Neural cell (in vitro differentiated cells): ENCODE measurements at regions not wholly inside any gene's neighbourhood (a gene's known extent, or its start where the extent isn't known, plus 50 kb on each side); places are given as distances from the start of the nearest gene placed in this dataset.

ENCODE experiments used
- H2AFZ ChIP-seq: fragments of 200-600, 300-800 bp; sonication (generic), shearing (Covaris generic); 2 replicates; pipeline ENCODE4 v1.6.0; 2014; ENCODE audit warnings: low read depth, mild to moderate bottlenecking, antibody characterized with exemption, low read length, moderate library complexity
- H3F3A ChIP-seq: fragments of 200-600 bp; shearing (Covaris generic); 2 replicates; pipeline ENCODE4 v1.6.1; 2016; ENCODE audit warnings: mild to moderate bottlenecking, moderate library complexity, mixed read lengths, antibody characterized with exemption, low read length; ENCODE audit not compliant: insufficient read depth, poor library complexity, severe bottlenecking
- H3K27ac ChIP-seq: fragments of 200-600, 300-800 bp; sonication (generic), shearing (Covaris generic); 2 replicates; pipeline ENCODE4 v1.5.1; 2014; ENCODE audit warnings: mild to moderate bottlenecking, low read length, moderate library complexity
- H3K27me3 ChIP-seq: fragments of 300-800, 200-600 bp; sonication (generic), shearing (Covaris generic); 2 replicates; pipeline ENCODE4 v1.6.0; 2014; ENCODE audit warnings: mild to moderate bottlenecking, low read depth, low read length, moderate library complexity; ENCODE audit not compliant: insufficient read depth
- H3K36me3 ChIP-seq: fragments of 300-800, 200-600 bp; sonication (generic), shearing (Covaris generic); 2 replicates; pipeline ENCODE4 v1.5.1; 2014; ENCODE audit warnings: mild to moderate bottlenecking, antibody characterized with exemption, low read length, moderate library complexity; ENCODE audit not compliant: insufficient read depth
- H3K4me2 ChIP-seq: fragments of 300-800, 200-600 bp; sonication (generic), shearing (Covaris generic); 2 replicates; pipeline ENCODE4 v1.6.0; 2014; ENCODE audit warnings: mild to moderate bottlenecking, low read length
- H3K4me3 ChIP-seq: fragments of 300-800, 200-600 bp; sonication (generic), shearing (Covaris generic); 2 replicates; pipeline ENCODE4 v1.5.1; 2014; ENCODE audit warnings: mild to moderate bottlenecking, low read length, moderate library complexity
- H3K79me2 ChIP-seq: fragments of 200-600 bp; shearing (Covaris generic); replicated peaks from 2 replicates; pipeline ENCODE4 v1.6.0; 2014; ENCODE audit warnings: mild to moderate bottlenecking, low read length, moderate library complexity; ENCODE audit not compliant: insufficient read depth
- H3K9ac ChIP-seq: fragments of 300-800, 200-600 bp; sonication (generic), shearing (Covaris generic); 2 replicates; pipeline ENCODE4 v1.6.1; 2016; ENCODE audit warnings: mild to moderate bottlenecking, low read length, mixed read lengths
- H3K9me2 ChIP-seq: fragments of 200-600 bp; shearing (Covaris generic); 2 replicates; pipeline ENCODE4 v1.6.1; 2016; ENCODE audit warnings: mild to moderate bottlenecking, low read length, mixed read lengths; ENCODE audit not compliant: insufficient read depth
- H3K9me3 ChIP-seq: fragments of 200-600, 300-800 bp; sonication (generic), shearing (Covaris generic); 2 replicates; pipeline ENCODE4 v1.6.1; 2016; ENCODE audit warnings: mild to moderate bottlenecking, mixed run types, low read length, moderate library complexity, mixed read lengths
- H4K20me1 ChIP-seq: fragments of 200-600 bp; shearing (Covaris generic); 2 replicates; pipeline ENCODE4 v1.6.1; 2016; ENCODE audit warnings: mild to moderate bottlenecking, mixed run types; ENCODE audit not compliant: insufficient read depth
- EP300 ChIP-seq: fragments of 450-650 bp; conservative IDR thresholded peaks from 2 replicates; pipeline ENCODE4 v1.6.1; 2014; ENCODE audit warnings: antibody characterized with exemption, mild to moderate bottlenecking, moderate library complexity; ENCODE audit not compliant: poor library complexity, severe bottlenecking
- EZH2 ChIP-seq: fragments of 200-600, 300-800 bp; shearing (Covaris generic), sonication (generic); IDR thresholded peaks from 2 replicates; pipeline ENCODE4 v1.6.1; 2014; ENCODE audit warnings: antibody characterized with exemption, low read length, borderline replicate concordance, mild to moderate bottlenecking; ENCODE audit not compliant: insufficient read depth, poor library complexity, severe bottlenecking
- MXI1 ChIP-seq: fragments of 450-650 bp; conservative IDR thresholded peaks from 2 replicates; pipeline ENCODE4 v1.6.1; 2014; ENCODE audit warnings: antibody characterized with exemption, mild to moderate bottlenecking; ENCODE audit not compliant: poor library complexity, severe bottlenecking
- POLR2AphosphoS5 ChIP-seq: IDR thresholded peaks from 2 replicates; pipeline ENCODE4 v1.6.1; 2012
- RAD21 ChIP-seq: fragments of 450-650 bp; conservative IDR thresholded peaks from 2 replicates; pipeline ENCODE4 v1.6.1; 2014; ENCODE audit warnings: antibody characterized with exemption, mild to moderate bottlenecking, moderate library complexity
- REST ChIP-seq: IDR thresholded peaks from 2 replicates; pipeline ENCODE4 v1.6.1; 2012; ENCODE audit warnings: borderline replicate concordance
- SMC3 ChIP-seq: fragments of 450-650 bp; conservative IDR thresholded peaks from 2 replicates; pipeline ENCODE4 v1.6.1; 2014; ENCODE audit warnings: antibody characterized with exemption, mild to moderate bottlenecking, moderate library complexity; ENCODE audit not compliant: poor library complexity
- TAF1 ChIP-seq: IDR thresholded peaks from 2 replicates; pipeline ENCODE4 v1.6.1; 2012; ENCODE audit warnings: low read depth
- TF ChIP-seq, protein P1 (sequence below): fragments of 450-650 bp; IDR thresholded peaks from 2 replicates; pipeline ENCODE4 v1.5.1; 2014; ENCODE audit warnings: antibody characterized with exemption, mild to moderate bottlenecking, moderate library complexity; ENCODE audit not compliant: poor library complexity, severe bottlenecking

- Histone ChIP-seq H4K20me1 (no peaks in the 10 kb centered on the region), H3K27ac (no peak overlapping the region), H3K4me2 (no peak overlapping the region), H3K27me3 (no peaks in the 10 kb centered on the region), H3K9ac (no peak overlapping the region), H3K4me3 (no peak overlapping the region), H3K9me2 (no peaks in the 10 kb centered on the region), H3K79me2 (no peaks in the 10 kb centered on the region), H2AFZ (no peak overlapping the region), H3K36me3 (no peaks in the 10 kb centered on the region), H3K9me3 (no peaks in the 10 kb centered on the region), H3F3A (no peaks in the 10 kb centered on the region)
- no peak for TF ChIP-seq MXI1
- TF ChIP-seq POLR2AphosphoS5 = no peak
- no peak for TF ChIP-seq EZH2
- TF ChIP-seq REST = no peak
- TF ChIP-seq RAD21 = no peak
- TF ChIP-seq, protein P1, sequence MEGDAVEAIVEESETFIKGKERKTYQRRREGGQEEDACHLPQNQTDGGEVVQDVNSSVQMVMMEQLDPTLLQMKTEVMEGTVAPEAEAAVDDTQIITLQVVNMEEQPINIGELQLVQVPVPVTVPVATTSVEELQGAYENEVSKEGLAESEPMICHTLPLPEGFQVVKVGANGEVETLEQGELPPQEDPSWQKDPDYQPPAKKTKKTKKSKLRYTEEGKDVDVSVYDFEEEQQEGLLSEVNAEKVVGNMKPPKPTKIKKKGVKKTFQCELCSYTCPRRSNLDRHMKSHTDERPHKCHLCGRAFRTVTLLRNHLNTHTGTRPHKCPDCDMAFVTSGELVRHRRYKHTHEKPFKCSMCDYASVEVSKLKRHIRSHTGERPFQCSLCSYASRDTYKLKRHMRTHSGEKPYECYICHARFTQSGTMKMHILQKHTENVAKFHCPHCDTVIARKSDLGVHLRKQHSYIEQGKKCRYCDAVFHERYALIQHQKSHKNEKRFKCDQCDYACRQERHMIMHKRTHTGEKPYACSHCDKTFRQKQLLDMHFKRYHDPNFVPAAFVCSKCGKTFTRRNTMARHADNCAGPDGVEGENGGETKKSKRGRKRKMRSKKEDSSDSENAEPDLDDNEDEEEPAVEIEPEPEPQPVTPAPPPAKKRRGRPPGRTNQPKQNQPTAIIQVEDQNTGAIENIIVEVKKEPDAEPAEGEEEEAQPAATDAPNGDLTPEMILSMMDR = no peak
- TF ChIP-seq EP300 = no peak
- no peak for TF ChIP-seq TAF1
- no peak for TF ChIP-seq SMC3
These were observed 88.6 kb downstream of the FGF9 start for GRCh38 chr13:21759463-21759862.

- Histone ChIP-seq H3K4me3 (no peak overlapping the region), H3K79me2 (no peaks in the 10 kb centered on the region), H3K27me3 (no peaks in the 10 kb centered on the region), H3K27ac (no peak overlapping the region), H3K9ac (no peak overlapping the region), H3K36me3 (no peaks in the 10 kb centered on the region), H3F3A (no peaks in the 10 kb centered on the region), H3K9me2 (no peaks in the 10 kb centered on the region), H2AFZ (no peak overlapping the region), H4K20me1 (no peaks in the 10 kb centered on the region), H3K9me3 (no peaks in the 10 kb centered on the region), H3K4me2 (no peak overlapping the region)
- no peak for TF ChIP-seq SMC3
- no peak for TF ChIP-seq POLR2AphosphoS5
- TF ChIP-seq RAD21 = no peak
- no peak for TF ChIP-seq EP300
- TF ChIP-seq MXI1 = no peak
- TF ChIP-seq, protein P1 = no peak
- no peak for TF ChIP-seq REST
- TF ChIP-seq TAF1 = no peak
- TF ChIP-seq EZH2 = no peak
These were observed 89.0 kb downstream of the FGF9 start for GRCh38 chr13:21759911-21760310.
